ENCODE measurements at regions not wholly inside any gene's neighbourhood (a gene's known extent, or its start where the extent isn't known, plus 50 kb on each side); places are given as distances from the start of the nearest gene placed in this dataset.
A peak's percentile ranks its signal among the peaks of the same experiment; 100 is the strongest.
"Not testable (repeated sequence)": the region's sequence is repeated elsewhere in the genome, so short reads cannot be mapped to it uniquely, and the experiment has no call there.

- WGBS (ENCODE audit: insufficient coverage), result 100% methylated on average over 2 of the region's 3 CpGs
- Histone ChIP-seq H3K9me3 (ENCODE audit: control insufficient read depth, insufficient read depth, low read length) (no peaks in the 10 kb centered on the region), H3K4me3 (ENCODE audit: low read depth, low read length) (no peak overlapping the region), H3K27ac (ENCODE audit: low read depth, low read length) (no peak overlapping the region), H3K36me3 (ENCODE audit: control insufficient read depth, insufficient read depth, low read length) (no peaks in the 10 kb centered on the region), H3K4me1 (ENCODE audit: control insufficient read depth, insufficient read depth, low read length) (peaks cover 9% of the 10 kb centered on the region), H3K27me3 (ENCODE audit: control insufficient read depth, insufficient read depth, low read length) (no peaks in the 10 kb centered on the region)
- no peak for DNase-seq (ENCODE audit: low read depth in 4 of 6, low spot score in 6 of 6)
These were observed 93.3 kb upstream of the ELMO1 start for GRCh38 chr7:37541810-37542443.

- Histone ChIP-seq H3K4me1 (ENCODE audit: control insufficient read depth, insufficient read depth, low read length) (peaks cover 10% of the 10 kb centered on the region), H3K27me3 (ENCODE audit: control insufficient read depth, insufficient read depth, low read length) (no peaks in the 10 kb centered on the region), H3K36me3 (ENCODE audit: control insufficient read depth, insufficient read depth, low read length) (no peaks in the 10 kb centered on the region), H3K9me3 (ENCODE audit: control insufficient read depth, insufficient read depth, low read length) (no peaks in the 10 kb centered on the region), H3K27ac (ENCODE audit: low read depth, low read length) (no peak overlapping the region), H3K4me3 (ENCODE audit: low read depth, low read length) (no peak overlapping the region)
- 78% methylated on average over 7 of the region's 7 CpGs for WGBS (ENCODE audit: insufficient coverage)
- DNase-seq (ENCODE audit: low read depth in 4 of 6, low spot score in 6 of 6), result peak in 1 of 6 donors; percentile 53
These were observed 97.2 kb upstream of the ELMO1 start for GRCh38 chr7:37545619-37546534.

GRCh38 chr7:37546677-37547076 lies 98.0 kb upstream of the ELMO1 start:
- no CpG with 5 or more reads among the region's 3 CpGs for WGBS (ENCODE audit: insufficient coverage)
- Histone ChIP-seq H3K36me3 (ENCODE audit: control insufficient read depth, insufficient read depth, low read length) (no peaks in the 10 kb centered on the region), H3K9me3 (ENCODE audit: control insufficient read depth, insufficient read depth, low read length) (no peaks in the 10 kb centered on the region), H3K27ac (ENCODE audit: low read depth, low read length) (no peak overlapping the region), H3K4me1 (ENCODE audit: control insufficient read depth, insufficient read depth, low read length) (peaks cover 2% of the 10 kb centered on the region), H3K27me3 (ENCODE audit: control insufficient read depth, insufficient read depth, low read length) (no peaks in the 10 kb centered on the region), H3K4me3 (ENCODE audit: low read depth, low read length) (no peak overlapping the region)
- no peak for DNase-seq (ENCODE audit: low read depth in 4 of 6, low spot score in 6 of 6)

GRCh38 chr7:37549076-37549931 lies 100.6 kb upstream of the ELMO1 start:
- no peaks in the 10 kb centered on the region for H3K36me3 ChIP-seq (ENCODE audit: control insufficient read depth, insufficient read depth, low read length)
- H3K4me1 ChIP-seq (ENCODE audit: control insufficient read depth, insufficient read depth, low read length), result peaks cover 2% of the 10 kb centered on the region
- H3K27me3 ChIP-seq (ENCODE audit: control insufficient read depth, insufficient read depth, low read length), result no peaks in the 10 kb centered on the region
- H3K4me3 ChIP-seq (ENCODE audit: low read depth, low read length), result no peak overlapping the region
- H3K27ac ChIP-seq (ENCODE audit: low read depth, low read length), result no peak overlapping the region
- whole genome bisulfite sequencing (ENCODE audit: insufficient coverage), result no CpG with 5 or more reads among the region's 8 CpGs
- H3K9me3 ChIP-seq (ENCODE audit: control insufficient read depth, insufficient read depth, low read length), result no peaks in the 10 kb centered on the region
- DNase-seq (ENCODE audit: low read depth in 4 of 6, low spot score in 6 of 6), result no peak

GRCh38 chr7:37550426-37550825 lies 101.8 kb upstream of the ELMO1 start:
- Histone ChIP-seq H3K4me1 (ENCODE audit: control insufficient read depth, insufficient read depth, low read length) (peaks cover 2% of the 10 kb centered on the region), H3K27me3 (ENCODE audit: control insufficient read depth, insufficient read depth, low read length) (no peaks in the 10 kb centered on the region), H3K9me3 (ENCODE audit: control insufficient read depth, insufficient read depth, low read length) (no peaks in the 10 kb centered on the region), H3K27ac (ENCODE audit: low read depth, low read length) (no peak overlapping the region), H3K4me3 (ENCODE audit: low read depth, low read length) (no peak overlapping the region), H3K36me3 (ENCODE audit: control insufficient read depth, insufficient read depth, low read length) (no peaks in the 10 kb centered on the region)
- 89% methylated on average over 3 of the region's 3 CpGs for WGBS (ENCODE audit: insufficient coverage)
- no peak for DNase-seq (ENCODE audit: low read depth in 4 of 6, low spot score in 6 of 6)

GRCh38 chr7:37550872-37551271 lies 102.2 kb upstream of the ELMO1 start:
- Histone ChIP-seq H3K27ac (ENCODE audit: low read depth, low read length) (no peak overlapping the region), H3K9me3 (ENCODE audit: control insufficient read depth, insufficient read depth, low read length) (no peaks in the 10 kb centered on the region), H3K36me3 (ENCODE audit: control insufficient read depth, insufficient read depth, low read length) (no peaks in the 10 kb centered on the region), H3K4me3 (ENCODE audit: low read depth, low read length) (no peak overlapping the region), H3K27me3 (ENCODE audit: control insufficient read depth, insufficient read depth, low read length) (no peaks in the 10 kb centered on the region), H3K4me1 (ENCODE audit: control insufficient read depth, insufficient read depth, low read length) (peaks cover 2% of the 10 kb centered on the region)
- WGBS (ENCODE audit: insufficient coverage), result 100% methylated on average over 2 of the region's 2 CpGs
- no peak for DNase-seq (ENCODE audit: low read depth in 4 of 6, low spot score in 6 of 6)

GRCh38 chr7:37552030-37552429 lies 103.4 kb upstream of the ELMO1 start:
- Histone ChIP-seq H3K4me3 (ENCODE audit: low read depth, low read length) (no peak overlapping the region), H3K9me3 (ENCODE audit: control insufficient read depth, insufficient read depth, low read length) (no peaks in the 10 kb centered on the region), H3K27me3 (ENCODE audit: control insufficient read depth, insufficient read depth, low read length) (no peaks in the 10 kb centered on the region), H3K4me1 (ENCODE audit: control insufficient read depth, insufficient read depth, low read length) (peaks cover under 1% of the 10 kb centered on the region), H3K27ac (ENCODE audit: low read depth, low read length) (no peak overlapping the region), H3K36me3 (ENCODE audit: control insufficient read depth, insufficient read depth, low read length) (no peaks in the 10 kb centered on the region)
- DNase-seq (ENCODE audit: low read depth in 4 of 6, low spot score in 6 of 6), result no peak
- 47% methylated on average over 2 of the region's 4 CpGs for WGBS (ENCODE audit: insufficient coverage)

- not testable (repeated sequence) for H3K27me3 ChIP-seq (ENCODE audit: control insufficient read depth, insufficient read depth, low read length); H3K27ac ChIP-seq (ENCODE audit: low read depth, low read length); DNase-seq (ENCODE audit: low read depth in 4 of 6, low spot score in 6 of 6); H3K36me3 ChIP-seq (ENCODE audit: control insufficient read depth, insufficient read depth, low read length); H3K4me3 ChIP-seq (ENCODE audit: low read depth, low read length); H3K9me3 ChIP-seq (ENCODE audit: control insufficient read depth, insufficient read depth, low read length); H3K4me1 ChIP-seq (ENCODE audit: control insufficient read depth, insufficient read depth, low read length)
- 13% methylated on average over 1 of the region's 2 CpGs for WGBS (ENCODE audit: insufficient coverage)
These were observed 103.8 kb upstream of the ELMO1 start for GRCh38 chr7:37552439-37552838.

GRCh38 chr7:37555528-37555927 lies 106.9 kb upstream of the ELMO1 start:
- Histone ChIP-seq H3K4me3 (ENCODE audit: low read depth, low read length) (no peak overlapping the region), H3K27me3 (ENCODE audit: control insufficient read depth, insufficient read depth, low read length) (no peaks in the 10 kb centered on the region), H3K9me3 (ENCODE audit: control insufficient read depth, insufficient read depth, low read length) (no peaks in the 10 kb centered on the region), H3K4me1 (ENCODE audit: control insufficient read depth, insufficient read depth, low read length) (peaks cover 10% of the 10 kb centered on the region), H3K27ac (ENCODE audit: low read depth, low read length) (no peak overlapping the region), H3K36me3 (ENCODE audit: control insufficient read depth, insufficient read depth, low read length) (no peaks in the 10 kb centered on the region)
- DNase-seq (ENCODE audit: low read depth in 4 of 6, low spot score in 6 of 6), result no peak
